Smooth muscle cell (in vitro differentiated cells): ENCODE measurements at regions not wholly inside any gene's neighbourhood (a gene's known extent, or its start where the extent isn't known, plus 50 kb on each side); places are given as distances from the start of the nearest gene placed in this dataset.

Source experiments
- DNase-seq: peaks from one replicate; lab custom pipeline; 2025; ENCODE audit not compliant: unreplicated experiment; lab: John Stamatoyannopoulos, UW
- H2AFZ ChIP-seq: fragments of 200-600 bp; sonication (generic); 2 replicates; pipeline ENCODE4 v1.6.0; 2016; ENCODE audit warnings: antibody characterized with exemption, low read depth, mild to moderate bottlenecking
- H3F3A ChIP-seq: fragments of 200-600 bp; sonication (generic); 2 replicates; pipeline ENCODE4 v1.6.0; 2017; ENCODE audit warnings: antibody characterized with exemption, low read depth
- H3K27ac ChIP-seq: fragments of 200-600 bp; sonication (generic); 2 replicates; pipeline ENCODE4 v1.5.1; 2016; ENCODE audit warnings: low read depth, mild to moderate bottlenecking
- H3K27me3 ChIP-seq: fragments of 200-600 bp; sonication (generic); 2 replicates; pipeline ENCODE4 v1.6.1; 2016; ENCODE audit warnings: low read depth, mild to moderate bottlenecking
- H3K36me3 ChIP-seq: fragments of 200-600 bp; sonication (generic); 2 replicates; pipeline ENCODE4 v1.5.1; 2016; ENCODE audit warnings: low read depth
- H3K4me1 ChIP-seq: fragments of 200-600 bp; sonication (generic); 2 replicates; pipeline ENCODE4 v1.5.1; 2016; ENCODE audit warnings: low read depth
- H3K4me2 ChIP-seq: fragments of 200-600 bp; sonication (generic); 2 replicates; pipeline ENCODE4 v1.6.0; 2016; ENCODE audit warnings: mild to moderate bottlenecking
- H3K4me3 ChIP-seq: fragments of 200-600 bp; sonication (generic); 2 replicates; pipeline ENCODE4 v1.5.1; 2016; ENCODE audit warnings: mild to moderate bottlenecking
- H3K79me2 ChIP-seq: fragments of 200-600 bp; sonication (generic); 2 replicates; pipeline ENCODE4 v1.6.0; 2016; ENCODE audit warnings: low read depth, mild to moderate bottlenecking
- H3K9ac ChIP-seq: fragments of 200-600 bp; sonication (generic); 2 replicates; pipeline ENCODE4 v1.6.0; 2016; ENCODE audit warnings: low read depth
- H3K9me3 ChIP-seq: fragments of 200-600 bp; sonication (generic); replicated peaks from 2 replicates; pipeline ENCODE4 v1.5.1; 2016; ENCODE audit warnings: low read depth
- H4K20me1 ChIP-seq: fragments of 200-600 bp; sonication (generic); 2 replicates; pipeline ENCODE4 v1.6.0; 2016; ENCODE audit warnings: low read depth
- WGBS: methylation state at CpG from one replicate; pipeline ENCODE4 v1.1.7; 2016; ENCODE audit warnings: low lambda C conversion rate; 5-methylcytosine and 5-hydroxymethylcytosine counted together
- TF ChIP-seq, protein P1 (sequence below): fragments of 200-600 bp; sonication (generic); IDR thresholded peaks from 2 replicates; pipeline ENCODE4 v1.5.1; 2017; ENCODE audit warnings: borderline replicate concordance, mild to moderate bottlenecking, antibody characterized with exemption; ENCODE audit not compliant: insufficient read depth, poor library complexity, severe bottlenecking

- Histone ChIP-seq H3K4me3 (no peak overlapping the region), H3K27ac (no peak overlapping the region), H3K27me3 (no peaks in the 10 kb centered on the region), H3F3A (no peaks in the 10 kb centered on the region), H2AFZ (no peak overlapping the region), H3K9me3 (no peaks in the 10 kb centered on the region), H3K4me1 (no peaks in the 10 kb centered on the region), H3K9ac (no peak overlapping the region), H3K4me2 (no peak overlapping the region), H3K79me2 (no peaks in the 10 kb centered on the region), H4K20me1 (no peaks in the 10 kb centered on the region), H3K36me3 (no peaks in the 10 kb centered on the region)
- TF ChIP-seq, protein P1, sequence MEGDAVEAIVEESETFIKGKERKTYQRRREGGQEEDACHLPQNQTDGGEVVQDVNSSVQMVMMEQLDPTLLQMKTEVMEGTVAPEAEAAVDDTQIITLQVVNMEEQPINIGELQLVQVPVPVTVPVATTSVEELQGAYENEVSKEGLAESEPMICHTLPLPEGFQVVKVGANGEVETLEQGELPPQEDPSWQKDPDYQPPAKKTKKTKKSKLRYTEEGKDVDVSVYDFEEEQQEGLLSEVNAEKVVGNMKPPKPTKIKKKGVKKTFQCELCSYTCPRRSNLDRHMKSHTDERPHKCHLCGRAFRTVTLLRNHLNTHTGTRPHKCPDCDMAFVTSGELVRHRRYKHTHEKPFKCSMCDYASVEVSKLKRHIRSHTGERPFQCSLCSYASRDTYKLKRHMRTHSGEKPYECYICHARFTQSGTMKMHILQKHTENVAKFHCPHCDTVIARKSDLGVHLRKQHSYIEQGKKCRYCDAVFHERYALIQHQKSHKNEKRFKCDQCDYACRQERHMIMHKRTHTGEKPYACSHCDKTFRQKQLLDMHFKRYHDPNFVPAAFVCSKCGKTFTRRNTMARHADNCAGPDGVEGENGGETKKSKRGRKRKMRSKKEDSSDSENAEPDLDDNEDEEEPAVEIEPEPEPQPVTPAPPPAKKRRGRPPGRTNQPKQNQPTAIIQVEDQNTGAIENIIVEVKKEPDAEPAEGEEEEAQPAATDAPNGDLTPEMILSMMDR = no peak
- no peak for DNase-seq
- 96% methylated on average over 6 of the region's 6 CpGs for WGBS
Observed at GRCh38 chr1:91133248-91133647, 111.4 kb upstream of the ZNF644 start.

DNA sequence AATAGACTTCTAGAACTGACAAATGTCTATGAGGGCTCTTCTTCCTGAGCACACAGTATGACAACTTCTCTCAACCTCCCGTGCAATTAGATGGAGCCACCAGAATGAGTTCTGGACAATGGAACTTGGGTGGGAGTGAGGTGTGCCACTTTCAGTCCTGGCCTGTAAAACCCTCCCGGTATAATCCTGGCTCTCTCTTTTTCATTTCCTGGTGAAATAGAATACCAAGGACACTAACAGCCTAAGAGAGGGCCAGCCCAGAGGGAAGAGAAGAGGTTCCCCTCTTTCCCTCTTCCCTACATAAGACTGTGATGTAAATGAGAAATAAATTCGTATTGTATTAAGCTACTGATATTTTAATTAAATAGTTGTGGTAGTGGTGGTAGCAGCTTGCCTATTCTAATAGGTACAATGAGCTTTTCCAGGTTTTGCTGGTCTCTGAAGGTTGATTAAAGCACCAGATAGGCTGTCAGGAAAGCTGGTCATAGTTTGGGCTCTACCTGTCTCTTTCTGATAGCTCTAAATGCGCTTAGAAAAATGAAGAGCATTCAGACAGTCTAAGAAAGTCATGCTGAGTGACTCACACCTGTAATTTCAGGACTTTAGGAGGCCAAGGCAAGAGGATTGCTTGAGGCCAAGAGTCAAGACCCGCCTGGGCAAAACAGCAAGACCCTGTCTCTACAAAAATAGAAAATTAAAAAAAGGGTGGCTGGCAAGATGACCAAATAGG is 108.6 kb upstream of the ZNF644 start:
- no peaks in the 10 kb centered on the region for H3K4me1 ChIP-seq
- H3K4me3 ChIP-seq = no peak overlapping the region
- no peaks in the 10 kb centered on the region for H3K36me3 ChIP-seq
- H3F3A ChIP-seq = no peaks in the 10 kb centered on the region
- no peak overlapping the region for H2AFZ ChIP-seq
- no peak for DNase-seq
- no peak overlapping the region for H3K4me2 ChIP-seq
- H3K27ac ChIP-seq = no peak overlapping the region
- H3K27me3 ChIP-seq = no peaks in the 10 kb centered on the region
- H3K79me2 ChIP-seq = no peaks in the 10 kb centered on the region
- H3K9me3 ChIP-seq = no peaks in the 10 kb centered on the region
- H3K9ac ChIP-seq = no peak overlapping the region
- WGBS = 82% methylated on average over 5 of the region's 5 CpGs
- no peaks in the 10 kb centered on the region for H4K20me1 ChIP-seq
- TF ChIP-seq, protein P1 = no peak

DNA sequence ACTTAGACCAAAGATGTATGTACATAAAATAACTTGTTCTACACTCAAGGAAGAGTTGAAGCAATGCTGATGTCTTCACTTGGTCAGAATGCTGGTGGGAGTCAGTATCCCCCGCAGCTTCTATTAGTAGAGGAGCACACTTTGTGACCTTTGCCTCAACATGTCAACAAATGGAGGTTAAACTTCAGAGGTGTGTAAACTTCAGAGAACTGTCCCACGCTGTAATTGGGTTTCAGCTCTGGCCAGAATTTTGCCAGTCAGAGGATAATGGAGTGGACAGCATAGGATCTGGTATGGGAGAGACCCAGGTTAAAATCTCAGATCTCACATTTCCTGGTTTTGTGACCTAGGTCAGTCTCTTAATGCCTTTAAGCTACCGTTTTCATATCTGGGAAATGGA is 107.6 kb upstream of the ZNF644 start:
- Histone ChIP-seq H2AFZ (no peak overlapping the region), H3K27ac (no peak overlapping the region), H3K9ac (no peak overlapping the region), H3K9me3 (no peaks in the 10 kb centered on the region), H3K79me2 (no peaks in the 10 kb centered on the region), H4K20me1 (no peaks in the 10 kb centered on the region), H3K4me3 (no peak overlapping the region), H3K36me3 (no peaks in the 10 kb centered on the region), H3K27me3 (no peaks in the 10 kb centered on the region), H3K4me2 (no peak overlapping the region), H3K4me1 (no peaks in the 10 kb centered on the region), H3F3A (no peaks in the 10 kb centered on the region)
- DNase-seq = no peak
- WGBS = 91% methylated on average over 3 of the region's 3 CpGs
- TF ChIP-seq, protein P1 = no peak

DNA sequence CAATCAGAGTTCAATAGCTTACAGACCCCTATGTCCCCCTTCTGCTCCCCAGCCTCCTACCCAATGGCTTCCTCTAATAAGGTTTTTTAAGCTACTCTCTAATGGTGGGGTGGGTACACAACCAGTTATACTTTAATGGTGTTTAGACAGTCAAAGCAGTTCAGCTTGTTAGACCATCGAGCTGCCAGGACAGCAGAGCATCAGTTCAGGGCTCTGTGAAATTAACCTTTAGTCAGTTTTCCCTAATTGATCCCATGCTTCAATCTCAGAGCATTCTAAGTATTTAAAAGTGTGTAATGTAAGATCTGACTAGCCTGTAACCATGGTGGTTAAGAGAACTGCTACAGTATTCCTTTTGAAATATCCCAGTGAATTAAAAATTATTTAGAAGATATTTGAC is 107.2 kb upstream of the ZNF644 start:
- H3K79me2 ChIP-seq = no peaks in the 10 kb centered on the region
- 85% methylated on average over 1 of the region's 1 CpG for WGBS

More for the DNA sequence above, 107.2 kb upstream of the ZNF644 start:
- TF ChIP-seq, protein P1 = no peak
- Histone ChIP-seq H2AFZ (no peak overlapping the region), H3K9ac (no peak overlapping the region), H3K9me3 (no peaks in the 10 kb centered on the region), H3K4me2 (no peak overlapping the region), H3F3A (no peaks in the 10 kb centered on the region), H4K20me1 (no peaks in the 10 kb centered on the region), H3K4me1 (no peaks in the 10 kb centered on the region), H3K36me3 (no peaks in the 10 kb centered on the region), H3K27me3 (no peaks in the 10 kb centered on the region), H3K27ac (no peak overlapping the region), H3K4me3 (no peak overlapping the region)
- no peak for DNase-seq
